Esophagus squamous epithelium (tissue), 5 donors: ENCODE measurements at regions not wholly inside any gene's neighbourhood (a gene's known extent, or its start where the extent isn't known, plus 50 kb on each side); places are given as distances from the start of the nearest gene placed in this dataset.

Experiments
- DNase-seq: peaks from one replicate; lab custom pipeline; 2025; lab: John Stamatoyannopoulos, UW
- H3K27ac ChIP-seq, 4 donors: fragments of 200-600 bp; sonication (generic); one replicate each; pipeline ENCODE4 v1.5.1; 2016 to 2019; ENCODE audit warnings: mild to moderate bottlenecking in 1 of 4
- H3K27me3 ChIP-seq, 4 donors: fragments of 200-600 bp; sonication (generic); 1 replicate in 3 of 4; 2 replicates in 1 of 4; pipeline versions ENCODE4 v1.5.1 to v1.6.0; 2017 to 2021; ENCODE audit warnings: antibody characterized with exemption in 1 of 4
- H3K36me3 ChIP-seq, 3 donors: fragments of 200-600 bp; sonication (generic); one replicate each; pipeline ENCODE4 v1.5.1; 2016 to 2019
- H3K4me1 ChIP-seq, 3 donors: fragments of 200-600 bp; sonication (generic); one replicate each; pipeline ENCODE4 v1.5.1; 2017 to 2019
- H3K4me3 ChIP-seq, 4 donors: fragments of 200-600 bp; sonication (generic); 1 replicate in 3 of 4; 2 replicates in 1 of 4; pipeline ENCODE4 v1.5.1; 2016 to 2019; ENCODE audit warnings: mild to moderate bottlenecking in 2 of 4, moderate library complexity in 1 of 4
- H3K9me3 ChIP-seq, 3 donors: fragments of 200-600 bp; sonication (generic); one replicate each; pipeline ENCODE4 v1.5.1; 2016 to 2019
- POLR2A ChIP-seq, 4 donors: fragments of 450-650 bp; IDR thresholded peaks; one replicate each; pipeline ENCODE4 v1.6.1; 2017; ENCODE audit warnings: antibody characterized with exemption in 4 of 4, mild to moderate bottlenecking in 4 of 4, moderate library complexity in 3 of 4
- WGBS, 2 donors: methylation state at CpG; one replicate each; pipeline ENCODE4 v1.1.5; 2018; 5-methylcytosine and 5-hydroxymethylcytosine counted together
- intact Hi-C: fragments of 100-400 bp; cut with DNase I; formaldehyde crosslinking; loops from one replicate; pipeline ENCODE4 v1.15.0; 2022
- TF ChIP-seq, protein P1 (sequence below), 6 experiments: fragments of 450-650 bp in 4 of 6; fragments of 200-600 bp in 2 of 6; sonication (generic) in 2 of 6; IDR thresholded peaks; one replicate each; pipeline ENCODE4 v1.5.1; 2016 to 2019; ENCODE audit warnings: antibody characterized with exemption in 6 of 6, mild to moderate bottlenecking in 4 of 6, moderate library complexity in 4 of 6
- donor health status: DM: yes; HTN: yes; CAD: no.

DNA sequence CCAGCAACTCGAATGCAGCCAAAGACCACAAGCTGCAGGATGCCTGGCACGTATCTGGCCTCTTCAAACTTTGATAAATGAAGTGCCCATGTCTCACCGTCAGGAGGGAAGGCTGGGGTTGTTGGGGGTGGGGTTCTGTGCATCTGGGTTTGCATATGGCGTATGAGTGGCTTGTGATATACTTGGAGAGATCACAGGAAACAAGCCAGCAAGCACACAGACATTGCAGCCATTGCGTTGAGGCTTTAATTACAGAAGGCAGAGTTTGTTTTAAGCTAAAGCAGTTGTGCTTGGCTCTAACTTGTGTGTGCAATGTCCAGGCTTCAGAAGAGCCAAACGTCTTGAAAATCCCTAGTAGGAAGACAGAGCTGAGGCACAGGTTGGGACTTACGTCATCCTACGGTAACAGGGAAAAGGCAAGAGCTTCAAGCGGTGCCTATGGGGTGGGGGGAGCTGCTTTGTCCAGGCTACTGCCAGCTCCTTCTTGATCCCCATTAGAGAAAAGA is 109.2 kb downstream of the ASB7 start:
- Histone ChIP-seq H3K9me3 (no peaks in the 10 kb centered on the region), H3K27me3 (no peaks in the 10 kb centered on the region), H3K36me3 (no peaks in the 10 kb centered on the region), H3K4me1 (peaks cover 5 to 55% (median 23%) of the 10 kb centered on the region in 3 donors), H3K27ac (peak overlapping the region; percentile 66 to 80 (median 76)), H3K4me3 (no peak overlapping the region)
- DNase-seq: no peak
- intact Hi-C loops: no loop called here
- no peak for TF ChIP-seq POLR2A (IDR thresholded peaks at IDR 0.05)
- TF ChIP-seq, protein P1, sequence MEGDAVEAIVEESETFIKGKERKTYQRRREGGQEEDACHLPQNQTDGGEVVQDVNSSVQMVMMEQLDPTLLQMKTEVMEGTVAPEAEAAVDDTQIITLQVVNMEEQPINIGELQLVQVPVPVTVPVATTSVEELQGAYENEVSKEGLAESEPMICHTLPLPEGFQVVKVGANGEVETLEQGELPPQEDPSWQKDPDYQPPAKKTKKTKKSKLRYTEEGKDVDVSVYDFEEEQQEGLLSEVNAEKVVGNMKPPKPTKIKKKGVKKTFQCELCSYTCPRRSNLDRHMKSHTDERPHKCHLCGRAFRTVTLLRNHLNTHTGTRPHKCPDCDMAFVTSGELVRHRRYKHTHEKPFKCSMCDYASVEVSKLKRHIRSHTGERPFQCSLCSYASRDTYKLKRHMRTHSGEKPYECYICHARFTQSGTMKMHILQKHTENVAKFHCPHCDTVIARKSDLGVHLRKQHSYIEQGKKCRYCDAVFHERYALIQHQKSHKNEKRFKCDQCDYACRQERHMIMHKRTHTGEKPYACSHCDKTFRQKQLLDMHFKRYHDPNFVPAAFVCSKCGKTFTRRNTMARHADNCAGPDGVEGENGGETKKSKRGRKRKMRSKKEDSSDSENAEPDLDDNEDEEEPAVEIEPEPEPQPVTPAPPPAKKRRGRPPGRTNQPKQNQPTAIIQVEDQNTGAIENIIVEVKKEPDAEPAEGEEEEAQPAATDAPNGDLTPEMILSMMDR (IDR thresholded peaks at IDR 0.05): no peak
- 42 to 57% methylated on average over 5 of the region's 9 CpGs for WGBS, 2 donors

DNA sequence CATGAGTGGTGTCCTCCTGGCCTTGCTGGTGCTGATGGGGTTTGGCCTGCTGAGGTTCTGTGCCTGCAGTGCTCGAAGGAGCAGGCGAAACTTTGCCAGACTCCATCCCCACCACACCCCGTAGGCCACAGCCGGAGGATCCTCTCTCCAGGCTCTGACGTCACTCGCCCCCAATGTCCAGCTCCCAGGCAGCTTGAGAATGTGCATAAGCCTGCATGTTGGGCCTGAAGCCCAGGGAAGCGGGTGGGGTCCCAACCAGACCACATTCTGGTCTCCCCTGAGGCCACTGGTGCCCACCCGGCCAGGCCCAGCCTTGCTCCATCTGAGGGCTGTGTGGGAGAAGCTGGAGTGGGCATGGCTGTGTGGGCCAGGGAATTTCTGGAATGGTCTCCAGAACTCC is 109.8 kb downstream of the ASB7 start:
- Histone ChIP-seq H3K4me1 (peaks cover 5 to 56% (median 23%) of the 10 kb centered on the region in 3 donors), H3K27me3 (no peaks in the 10 kb centered on the region), H3K9me3 (no peaks in the 10 kb centered on the region), H3K4me3 (no peak overlapping the region), H3K36me3 (no peaks in the 10 kb centered on the region), H3K27ac (peak overlapping the region; percentile 66 to 80 (median 76))
- WGBS, 2 donors: 59 to 70% methylated on average over 2 to 7 of the region's 8 CpGs
- TF ChIP-seq, protein P1 (IDR thresholded peaks at IDR 0.05): no peak
- no peak for TF ChIP-seq POLR2A (IDR thresholded peaks at IDR 0.05)
- DNase-seq: no peak
- intact Hi-C loops: no loop called here

DNA sequence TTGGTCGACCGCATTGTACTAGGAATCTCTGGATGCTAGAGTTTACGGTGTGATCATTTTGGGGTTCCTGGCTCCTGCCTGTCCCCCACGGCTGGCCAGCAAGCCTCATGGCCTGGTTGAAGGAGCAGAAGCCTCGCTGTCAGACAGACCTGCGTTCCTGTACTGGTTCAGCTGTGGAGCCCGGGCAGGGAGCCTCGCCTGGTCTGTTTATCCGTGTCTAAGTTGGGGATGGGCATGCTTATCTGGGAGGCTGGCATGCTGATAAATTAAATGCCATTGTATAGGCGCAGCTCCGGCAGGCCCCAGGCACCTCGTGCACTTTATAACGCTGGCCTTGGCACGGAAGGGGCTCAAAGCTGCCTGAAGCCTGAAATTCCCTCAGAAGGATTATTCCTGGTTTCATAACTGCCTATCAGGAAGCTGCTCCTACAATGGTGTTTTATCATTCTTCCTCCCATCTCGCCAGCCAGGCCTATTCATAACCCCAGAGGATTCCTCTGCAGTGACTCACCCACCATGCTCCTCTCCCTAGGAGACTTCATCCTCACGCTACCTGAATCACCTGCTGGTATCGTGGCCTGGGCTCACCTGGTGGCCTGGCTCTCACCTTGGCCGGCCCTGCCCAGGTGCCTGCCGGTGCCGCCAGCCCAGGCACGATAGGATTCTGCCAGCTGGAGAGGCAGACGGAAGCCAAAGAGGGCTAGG is 110.9 kb downstream of the ASB7 start:
- Histone ChIP-seq H3K27ac (peak overlapping the region; percentile 66 to 80 (median 76)), H3K4me1 (peaks cover 5 to 56% (median 23%) of the 10 kb centered on the region in 3 donors), H3K27me3 (no peaks in the 10 kb centered on the region), H3K4me3 (no peak overlapping the region), H3K36me3 (no peaks in the 10 kb centered on the region), H3K9me3 (no peaks in the 10 kb centered on the region)
- 31 to 40% methylated on average over 16 to 17 of the region's 22 CpGs for WGBS, 2 donors
- DNase-seq: no peak
- TF ChIP-seq, protein P1 (IDR thresholded peaks at IDR 0.05): no peak
- intact Hi-C loops: no loop called here

DNA sequence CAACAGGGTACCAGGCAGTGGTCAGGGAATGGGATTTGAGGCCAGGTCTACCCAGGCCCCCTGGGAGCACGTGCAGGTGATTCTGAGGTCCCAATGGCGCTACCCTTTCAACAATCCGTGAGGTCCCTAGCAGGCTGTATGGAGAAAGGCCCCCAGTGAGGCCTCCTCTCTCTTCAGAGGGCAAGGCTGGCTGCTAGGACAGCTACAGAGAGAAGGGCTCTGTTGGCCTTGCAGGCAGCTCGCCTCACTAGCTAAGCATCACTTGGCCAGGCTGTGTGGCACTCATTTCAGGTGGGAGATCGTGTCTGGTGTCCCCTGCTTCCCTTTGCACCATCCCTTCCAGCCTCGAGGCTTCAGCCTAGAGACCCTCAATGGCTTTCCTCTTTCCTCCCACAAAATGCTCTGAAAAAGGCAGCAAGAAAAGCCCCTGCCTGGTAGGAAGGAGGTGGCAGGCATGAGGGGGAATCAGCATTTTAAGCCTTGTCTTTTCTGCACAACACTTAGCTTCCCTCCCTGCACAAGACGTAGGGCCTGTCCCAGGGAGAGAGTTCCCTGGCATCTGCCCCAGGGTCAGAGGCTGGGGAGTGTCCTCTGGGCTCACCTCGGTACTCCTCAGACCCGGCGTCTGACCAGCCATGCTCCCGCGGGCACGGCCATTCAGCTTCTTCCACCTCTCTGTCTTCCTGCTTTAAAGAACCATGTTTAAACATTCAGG is 111.8 kb downstream of the ASB7 start:
- Histone ChIP-seq H3K4me3 (no peak overlapping the region), H3K27me3 (no peaks in the 10 kb centered on the region), H3K27ac (peak overlapping the region; percentile 66 to 80 (median 72)), H3K9me3 (no peaks in the 10 kb centered on the region), H3K36me3 (no peaks in the 10 kb centered on the region), H3K4me1 (peaks cover 5 to 56% (median 23%) of the 10 kb centered on the region in 3 donors)
- no peak for DNase-seq
- intact Hi-C loops: no loop called here
- no peak for TF ChIP-seq POLR2A (IDR thresholded peaks at IDR 0.05)
- TF ChIP-seq, protein P1 (IDR thresholded peaks at IDR 0.05): no peak
- WGBS, 2 donors: 72 to 100% methylated on average over 4 to 5 of the region's 13 CpGs
